K562 (cell line): ENCODE measurements at regions not wholly inside any gene's neighbourhood (a gene's known extent, or its start where the extent isn't known, plus 50 kb on each side); places are given as distances from the start of the nearest gene placed in this dataset.

Experiments
- FOXO4 ChIP-seq: fragments of 450-650 bp; formaldehyde crosslinking; IDR thresholded peaks from 2 replicates; pipeline ENCODE4 v1.4.0; 2020; ENCODE audit warnings: mild to moderate bottlenecking, moderate library complexity
- NFYB ChIP-seq: IDR thresholded peaks from 2 replicates; pipeline ENCODE4 v1.6.1; 2011; ENCODE audit warnings: mild to moderate bottlenecking, moderate library complexity; ENCODE audit not compliant: insufficient read length; ENCODE audit errors: extremely low read depth
- NR2C1 ChIP-seq, 2 experiments: fragments of 450-650 bp; IDR thresholded peaks; 2 replicates each; pipeline ENCODE4 v1.6.1; 2017; ENCODE audit warnings: mild to moderate bottlenecking in 2 of 2, antibody characterized with exemption in 1 of 2, inconsistent platforms in 1 of 2, missing compliant biosample characterization in 1 of 2, missing genetic modification characterization in 1 of 2
- POLR2A ChIP-seq: fragments of 450-650 bp; conservative IDR thresholded peaks from 2 replicates; pipeline ENCODE4 v1.6.1; 2016
- RNF219 ChIP-seq: fragments of 250-450 bp; sonication (Bioruptor Pico); IDR thresholded peaks from 2 replicates; pipeline ENCODE4 v1.5.0; 2022; ENCODE audit warnings: mild to moderate bottlenecking
- YY1 ChIP-seq, 3 experiments: IDR thresholded peaks; 2 replicates each; pipeline ENCODE4 v1.6.1; 2011; ENCODE audit warnings: low read length in 2 of 3, mild to moderate bottlenecking in 2 of 3, moderate library complexity in 2 of 3, borderline replicate concordance in 1 of 3, control low read depth in 1 of 3, low read depth in 1 of 3; ENCODE audit not compliant: insufficient read depth in 3 of 3, insufficient replicate concordance in 2 of 3, control insufficient read depth in 1 of 3, insufficient read length in 1 of 3; ENCODE audit errors: extremely low read depth in 1 of 3
- ZBTB11 ChIP-seq, 3 experiments: fragments of 200-800 bp in 1 of 3; fragments of 250-450 bp in 1 of 3; fragments of 450-650 bp in 1 of 3; sonication (Bioruptor Pico) in 1 of 3; sonication (Bioruptor generic) in 1 of 3; formaldehyde crosslinking in 1 of 3; IDR thresholded peaks; 2 replicates each; pipeline versions ENCODE4 v1.6.1 to v1.8.0; 2016 to 2022; ENCODE audit warnings: mild to moderate bottlenecking in 2 of 3, missing genetic modification characterization in 2 of 3, missing compliant biosample characterization in 1 of 3, moderate library complexity in 1 of 3
- ZNF584 ChIP-seq: fragments of 200-800 bp; sonication (Bioruptor generic); IDR thresholded peaks from 2 replicates; pipeline ENCODE4 v1.6.1; 2016; ENCODE audit warnings: low read depth, mild to moderate bottlenecking, missing genetic modification characterization, missing compliant biosample characterization
- TF ChIP-seq, protein P1 (sequence below), 2 experiments: fragments of 450-650 bp; formaldehyde crosslinking in 1 of 2; IDR thresholded peaks; 2 replicates each; pipeline versions ENCODE4 v1.4.0 to v1.6.1; 2014 to 2020; ENCODE audit warnings: mild to moderate bottlenecking in 2 of 2, borderline replicate concordance in 1 of 2, low read depth in 1 of 2
- TF ChIP-seq, protein P2 (sequence below), 3 experiments: IDR thresholded peaks in 2 of 3; conservative IDR thresholded peaks in 1 of 3; 2 replicates each; pipeline ENCODE4 v1.5.1; 2011 to 2012; ENCODE audit warnings: low read length in 3 of 3, mild to moderate bottlenecking in 3 of 3, control low read depth in 2 of 3, improper control_type of control experiment in 1 of 3, inconsistent platforms in 1 of 3, low read depth in 1 of 3, mixed read lengths in 1 of 3, moderate library complexity in 1 of 3; ENCODE audit not compliant: insufficient read depth in 2 of 3

GRCh38 chr10:2836921-2837662 lies 230.3 kb upstream of the PFKP start:
- TF ChIP-seq RNF219 (no peak), POLR2A (no peak), NR2C1 (IDR thresholded peaks at IDR 0.05) (no peak), NR2C1 (tag; IDR thresholded peaks at IDR 0.05) (no peak), YY1 (IDR thresholded peaks at IDR 0.05; ENCODE audit: borderline replicate concordance in 1 of 3, control insufficient read depth in 1 of 3, extremely low read depth in 1 of 3, insufficient read depth in 3 of 3, insufficient read length in 1 of 3, insufficient replicate concordance in 2 of 3, low read depth in 1 of 3, low read length in 2 of 3) (no peak), FOXO4 (no peak), ZNF584 (CRISPR knock-in tag) (no peak), ZBTB11 (CRISPR knock-in tag; IDR thresholded peaks at IDR 0.05) (no peak), NFYB (no peak)
- TF ChIP-seq, protein P1, sequence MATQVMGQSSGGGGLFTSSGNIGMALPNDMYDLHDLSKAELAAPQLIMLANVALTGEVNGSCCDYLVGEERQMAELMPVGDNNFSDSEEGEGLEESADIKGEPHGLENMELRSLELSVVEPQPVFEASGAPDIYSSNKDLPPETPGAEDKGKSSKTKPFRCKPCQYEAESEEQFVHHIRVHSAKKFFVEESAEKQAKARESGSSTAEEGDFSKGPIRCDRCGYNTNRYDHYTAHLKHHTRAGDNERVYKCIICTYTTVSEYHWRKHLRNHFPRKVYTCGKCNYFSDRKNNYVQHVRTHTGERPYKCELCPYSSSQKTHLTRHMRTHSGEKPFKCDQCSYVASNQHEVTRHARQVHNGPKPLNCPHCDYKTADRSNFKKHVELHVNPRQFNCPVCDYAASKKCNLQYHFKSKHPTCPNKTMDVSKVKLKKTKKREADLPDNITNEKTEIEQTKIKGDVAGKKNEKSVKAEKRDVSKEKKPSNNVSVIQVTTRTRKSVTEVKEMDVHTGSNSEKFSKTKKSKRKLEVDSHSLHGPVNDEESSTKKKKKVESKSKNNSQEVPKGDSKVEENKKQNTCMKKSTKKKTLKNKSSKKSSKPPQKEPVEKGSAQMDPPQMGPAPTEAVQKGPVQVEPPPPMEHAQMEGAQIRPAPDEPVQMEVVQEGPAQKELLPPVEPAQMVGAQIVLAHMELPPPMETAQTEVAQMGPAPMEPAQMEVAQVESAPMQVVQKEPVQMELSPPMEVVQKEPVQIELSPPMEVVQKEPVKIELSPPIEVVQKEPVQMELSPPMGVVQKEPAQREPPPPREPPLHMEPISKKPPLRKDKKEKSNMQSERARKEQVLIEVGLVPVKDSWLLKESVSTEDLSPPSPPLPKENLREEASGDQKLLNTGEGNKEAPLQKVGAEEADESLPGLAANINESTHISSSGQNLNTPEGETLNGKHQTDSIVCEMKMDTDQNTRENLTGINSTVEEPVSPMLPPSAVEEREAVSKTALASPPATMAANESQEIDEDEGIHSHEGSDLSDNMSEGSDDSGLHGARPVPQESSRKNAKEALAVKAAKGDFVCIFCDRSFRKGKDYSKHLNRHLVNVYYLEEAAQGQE (IDR thresholded peaks at IDR 0.05; ENCODE audit: borderline replicate concordance), result no peak
- TF ChIP-seq, protein P1 (CRISPR knock-in tag; IDR thresholded peaks at IDR 0.05; ENCODE audit: low read depth), result no peak
- TF ChIP-seq, protein P2, sequence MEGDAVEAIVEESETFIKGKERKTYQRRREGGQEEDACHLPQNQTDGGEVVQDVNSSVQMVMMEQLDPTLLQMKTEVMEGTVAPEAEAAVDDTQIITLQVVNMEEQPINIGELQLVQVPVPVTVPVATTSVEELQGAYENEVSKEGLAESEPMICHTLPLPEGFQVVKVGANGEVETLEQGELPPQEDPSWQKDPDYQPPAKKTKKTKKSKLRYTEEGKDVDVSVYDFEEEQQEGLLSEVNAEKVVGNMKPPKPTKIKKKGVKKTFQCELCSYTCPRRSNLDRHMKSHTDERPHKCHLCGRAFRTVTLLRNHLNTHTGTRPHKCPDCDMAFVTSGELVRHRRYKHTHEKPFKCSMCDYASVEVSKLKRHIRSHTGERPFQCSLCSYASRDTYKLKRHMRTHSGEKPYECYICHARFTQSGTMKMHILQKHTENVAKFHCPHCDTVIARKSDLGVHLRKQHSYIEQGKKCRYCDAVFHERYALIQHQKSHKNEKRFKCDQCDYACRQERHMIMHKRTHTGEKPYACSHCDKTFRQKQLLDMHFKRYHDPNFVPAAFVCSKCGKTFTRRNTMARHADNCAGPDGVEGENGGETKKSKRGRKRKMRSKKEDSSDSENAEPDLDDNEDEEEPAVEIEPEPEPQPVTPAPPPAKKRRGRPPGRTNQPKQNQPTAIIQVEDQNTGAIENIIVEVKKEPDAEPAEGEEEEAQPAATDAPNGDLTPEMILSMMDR (IDR thresholded peaks at IDR 0.05 in 2 of 3, conservative IDR thresholded peaks at IDR 0.05 in 1 of 3; ENCODE audit: insufficient read depth in 2 of 3, low read depth in 1 of 3, low read length in 3 of 3), result no peak
